ENCODE measurements at regions not wholly inside any gene's neighbourhood (a gene's known extent, or its start where the extent isn't known, plus 50 kb on each side); places are given as distances from the start of the nearest gene placed in this dataset.

DNA sequence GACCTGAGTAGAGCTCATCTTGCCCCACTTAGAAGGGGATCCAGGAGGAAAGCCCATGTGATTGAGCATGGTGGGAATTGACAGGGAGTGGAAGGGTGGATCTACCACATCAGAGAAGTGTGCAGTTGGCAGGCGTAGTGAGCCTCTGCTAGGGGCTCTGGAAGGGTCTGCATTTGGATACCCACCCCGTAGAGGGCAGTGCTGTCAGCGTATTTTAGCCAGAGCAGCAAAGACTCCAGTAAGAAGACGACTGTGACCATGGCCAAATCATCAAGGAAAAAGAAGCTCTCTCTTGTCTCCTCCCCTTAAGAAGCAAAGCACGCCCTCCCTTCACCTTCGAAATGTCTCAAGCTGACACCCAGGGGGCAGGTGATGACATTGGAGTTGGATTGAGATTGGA lies 68.8 kb upstream of the INHBA start:
- TF ChIP-seq, protein P1, sequence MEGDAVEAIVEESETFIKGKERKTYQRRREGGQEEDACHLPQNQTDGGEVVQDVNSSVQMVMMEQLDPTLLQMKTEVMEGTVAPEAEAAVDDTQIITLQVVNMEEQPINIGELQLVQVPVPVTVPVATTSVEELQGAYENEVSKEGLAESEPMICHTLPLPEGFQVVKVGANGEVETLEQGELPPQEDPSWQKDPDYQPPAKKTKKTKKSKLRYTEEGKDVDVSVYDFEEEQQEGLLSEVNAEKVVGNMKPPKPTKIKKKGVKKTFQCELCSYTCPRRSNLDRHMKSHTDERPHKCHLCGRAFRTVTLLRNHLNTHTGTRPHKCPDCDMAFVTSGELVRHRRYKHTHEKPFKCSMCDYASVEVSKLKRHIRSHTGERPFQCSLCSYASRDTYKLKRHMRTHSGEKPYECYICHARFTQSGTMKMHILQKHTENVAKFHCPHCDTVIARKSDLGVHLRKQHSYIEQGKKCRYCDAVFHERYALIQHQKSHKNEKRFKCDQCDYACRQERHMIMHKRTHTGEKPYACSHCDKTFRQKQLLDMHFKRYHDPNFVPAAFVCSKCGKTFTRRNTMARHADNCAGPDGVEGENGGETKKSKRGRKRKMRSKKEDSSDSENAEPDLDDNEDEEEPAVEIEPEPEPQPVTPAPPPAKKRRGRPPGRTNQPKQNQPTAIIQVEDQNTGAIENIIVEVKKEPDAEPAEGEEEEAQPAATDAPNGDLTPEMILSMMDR (CRISPR knock-in tag; IDR thresholded peaks at IDR 0.05), result no peak
- no peak for TF ChIP-seq POLR2AphosphoS5 (IDR thresholded peaks at IDR 0.05; ENCODE audit: low read depth, low read length)
- no peak for TF ChIP-seq PLRG1 (conservative IDR thresholded peaks at IDR 0.05)
- no peak for TF ChIP-seq RARA (CRISPR knock-in tag; IDR thresholded peaks at IDR 0.05)
- TF ChIP-seq, protein P2, sequence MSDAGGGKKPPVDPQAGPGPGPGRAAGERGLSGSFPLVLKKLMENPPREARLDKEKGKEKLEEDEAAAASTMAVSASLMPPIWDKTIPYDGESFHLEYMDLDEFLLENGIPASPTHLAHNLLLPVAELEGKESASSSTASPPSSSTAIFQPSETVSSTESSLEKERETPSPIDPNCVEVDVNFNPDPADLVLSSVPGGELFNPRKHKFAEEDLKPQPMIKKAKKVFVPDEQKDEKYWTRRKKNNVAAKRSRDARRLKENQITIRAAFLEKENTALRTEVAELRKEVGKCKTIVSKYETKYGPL (CRISPR knock-in tag; IDR thresholded peaks at IDR 0.05), result no peak
- TF ChIP-seq, protein P3, sequence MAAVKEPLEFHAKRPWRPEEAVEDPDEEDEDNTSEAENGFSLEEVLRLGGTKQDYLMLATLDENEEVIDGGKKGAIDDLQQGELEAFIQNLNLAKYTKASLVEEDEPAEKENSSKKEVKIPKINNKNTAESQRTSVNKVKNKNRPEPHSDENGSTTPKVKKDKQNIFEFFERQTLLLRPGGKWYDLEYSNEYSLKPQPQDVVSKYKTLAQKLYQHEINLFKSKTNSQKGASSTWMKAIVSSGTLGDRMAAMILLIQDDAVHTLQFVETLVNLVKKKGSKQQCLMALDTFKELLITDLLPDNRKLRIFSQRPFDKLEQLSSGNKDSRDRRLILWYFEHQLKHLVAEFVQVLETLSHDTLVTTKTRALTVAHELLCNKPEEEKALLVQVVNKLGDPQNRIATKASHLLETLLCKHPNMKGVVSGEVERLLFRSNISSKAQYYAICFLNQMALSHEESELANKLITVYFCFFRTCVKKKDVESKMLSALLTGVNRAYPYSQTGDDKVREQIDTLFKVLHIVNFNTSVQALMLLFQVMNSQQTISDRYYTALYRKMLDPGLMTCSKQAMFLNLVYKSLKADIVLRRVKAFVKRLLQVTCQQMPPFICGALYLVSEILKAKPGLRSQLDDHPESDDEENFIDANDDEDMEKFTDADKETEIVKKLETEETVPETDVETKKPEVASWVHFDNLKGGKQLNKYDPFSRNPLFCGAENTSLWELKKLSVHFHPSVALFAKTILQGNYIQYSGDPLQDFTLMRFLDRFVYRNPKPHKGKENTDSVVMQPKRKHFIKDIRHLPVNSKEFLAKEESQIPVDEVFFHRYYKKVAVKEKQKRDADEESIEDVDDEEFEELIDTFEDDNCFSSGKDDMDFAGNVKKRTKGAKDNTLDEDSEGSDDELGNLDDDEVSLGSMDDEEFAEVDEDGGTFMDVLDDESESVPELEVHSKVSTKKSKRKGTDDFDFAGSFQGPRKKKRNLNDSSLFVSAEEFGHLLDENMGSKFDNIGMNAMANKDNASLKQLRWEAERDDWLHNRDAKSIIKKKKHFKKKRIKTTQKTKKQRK (IDR thresholded peaks at IDR 0.05; ENCODE audit: low read length), result no peak
- TF ChIP-seq, protein P4, sequence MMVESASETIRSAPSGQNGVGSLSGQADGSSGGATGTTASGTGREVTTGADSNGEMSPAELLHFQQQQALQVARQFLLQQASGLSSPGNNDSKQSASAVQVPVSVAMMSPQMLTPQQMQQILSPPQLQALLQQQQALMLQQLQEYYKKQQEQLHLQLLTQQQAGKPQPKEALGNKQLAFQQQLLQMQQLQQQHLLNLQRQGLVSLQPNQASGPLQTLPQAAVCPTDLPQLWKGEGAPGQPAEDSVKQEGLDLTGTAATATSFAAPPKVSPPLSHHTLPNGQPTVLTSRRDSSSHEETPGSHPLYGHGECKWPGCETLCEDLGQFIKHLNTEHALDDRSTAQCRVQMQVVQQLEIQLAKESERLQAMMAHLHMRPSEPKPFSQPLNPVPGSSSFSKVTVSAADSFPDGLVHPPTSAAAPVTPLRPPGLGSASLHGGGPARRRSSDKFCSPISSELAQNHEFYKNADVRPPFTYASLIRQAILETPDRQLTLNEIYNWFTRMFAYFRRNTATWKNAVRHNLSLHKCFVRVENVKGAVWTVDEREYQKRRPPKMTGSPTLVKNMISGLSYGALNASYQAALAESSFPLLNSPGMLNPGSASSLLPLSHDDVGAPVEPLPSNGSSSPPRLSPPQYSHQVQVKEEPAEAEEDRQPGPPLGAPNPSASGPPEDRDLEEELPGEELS (CRISPR knock-in tag; IDR thresholded peaks at IDR 0.05), result no peak
- no peak for TF ChIP-seq PHF8 (CRISPR knock-in tag; IDR thresholded peaks at IDR 0.05)
- TF ChIP-seq SRY (CRISPR knock-in tag; IDR thresholded peaks at IDR 0.05), result no peak
- TF ChIP-seq ZNF274 (CRISPR knock-in tag; IDR thresholded peaks at IDR 0.05), result no peak
- TF ChIP-seq, protein P5, sequence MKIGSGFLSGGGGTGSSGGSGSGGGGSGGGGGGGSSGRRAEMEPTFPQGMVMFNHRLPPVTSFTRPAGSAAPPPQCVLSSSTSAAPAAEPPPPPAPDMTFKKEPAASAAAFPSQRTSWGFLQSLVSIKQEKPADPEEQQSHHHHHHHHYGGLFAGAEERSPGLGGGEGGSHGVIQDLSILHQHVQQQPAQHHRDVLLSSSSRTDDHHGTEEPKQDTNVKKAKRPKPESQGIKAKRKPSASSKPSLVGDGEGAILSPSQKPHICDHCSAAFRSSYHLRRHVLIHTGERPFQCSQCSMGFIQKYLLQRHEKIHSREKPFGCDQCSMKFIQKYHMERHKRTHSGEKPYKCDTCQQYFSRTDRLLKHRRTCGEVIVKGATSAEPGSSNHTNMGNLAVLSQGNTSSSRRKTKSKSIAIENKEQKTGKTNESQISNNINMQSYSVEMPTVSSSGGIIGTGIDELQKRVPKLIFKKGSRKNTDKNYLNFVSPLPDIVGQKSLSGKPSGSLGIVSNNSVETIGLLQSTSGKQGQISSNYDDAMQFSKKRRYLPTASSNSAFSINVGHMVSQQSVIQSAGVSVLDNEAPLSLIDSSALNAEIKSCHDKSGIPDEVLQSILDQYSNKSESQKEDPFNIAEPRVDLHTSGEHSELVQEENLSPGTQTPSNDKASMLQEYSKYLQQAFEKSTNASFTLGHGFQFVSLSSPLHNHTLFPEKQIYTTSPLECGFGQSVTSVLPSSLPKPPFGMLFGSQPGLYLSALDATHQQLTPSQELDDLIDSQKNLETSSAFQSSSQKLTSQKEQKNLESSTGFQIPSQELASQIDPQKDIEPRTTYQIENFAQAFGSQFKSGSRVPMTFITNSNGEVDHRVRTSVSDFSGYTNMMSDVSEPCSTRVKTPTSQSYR (CRISPR knock-in tag; IDR thresholded peaks at IDR 0.05; ENCODE audit: borderline replicate concordance), result no peak
- no peak for TF ChIP-seq NFRKB (IDR thresholded peaks at IDR 0.05)
- no peak for TF ChIP-seq STAT5B (CRISPR knock-in tag; IDR thresholded peaks at IDR 0.05)
- no peak for TF ChIP-seq ZNF235 (CRISPR knock-in tag; IDR thresholded peaks at IDR 0.05; ENCODE audit: borderline replicate concordance)

Measured in HepG2 (cell line).